HL-60 (cell line): ENCODE measurements at regions not wholly inside any gene's neighbourhood (a gene's known extent, or its start where the extent isn't known, plus 50 kb on each side); places are given as distances from the start of the nearest gene placed in this dataset.

Experiments used
- DNase-seq, 2 experiments: peaks; one replicate each; pipeline ENCODE4 v3.0.0-alpha.2; 2010 to 2020; ENCODE audit warnings: low read depth in 1 of 2, low spot score in 1 of 2
- H3K27ac ChIP-seq: fragments of 250-450 bp; sonication (Bioruptor Pico); replicated peaks from 2 replicates; pipeline ENCODE4 v1.5.1; 2020; ENCODE audit warnings: mild to moderate bottlenecking, moderate library complexity
- H3K27me3 ChIP-seq: fragments of 250-450 bp; sonication (Bioruptor Pico); 2 replicates; pipeline ENCODE4 v1.5.1; 2021; ENCODE audit warnings: mild to moderate bottlenecking, moderate library complexity; ENCODE audit not compliant: insufficient read depth, poor library complexity, severe bottlenecking
- H3K4me3 ChIP-seq: replicated peaks from 2 replicates; pipeline ENCODE4 v1.5.1; 2011; ENCODE audit warnings: mild to moderate bottlenecking, control low read depth, low read length; ENCODE audit not compliant: insufficient read depth
- GABPA ChIP-seq: IDR thresholded peaks from 2 replicates; pipeline ENCODE4 v1.6.1; 2012; ENCODE audit warnings: low read depth
- POLR2AphosphoS5 ChIP-seq: IDR thresholded peaks from 2 replicates; pipeline ENCODE4 v1.6.1; 2012; ENCODE audit warnings: low read depth
- REST ChIP-seq: IDR thresholded peaks from 2 replicates; pipeline ENCODE4 v1.6.1; 2012; ENCODE audit warnings: low read depth; ENCODE audit not compliant: insufficient replicate concordance
- SPI1 ChIP-seq: IDR thresholded peaks from 2 replicates; pipeline ENCODE4 v1.6.1; 2012; ENCODE audit warnings: low read depth, mild to moderate bottlenecking, borderline replicate concordance
- TF ChIP-seq, protein P1 (sequence below): IDR thresholded peaks from one replicate; pipeline ENCODE4 v1.5.1; 2011; ENCODE audit warnings: low read length, control low read depth, inconsistent platforms; ENCODE audit not compliant: insufficient read depth

GRCh38 chr18:42617221-42617620 is 498.3 kb downstream of the RIT2 start:
- Histone ChIP-seq H3K4me3 (no peak overlapping the region), H3K27ac (no peak overlapping the region), H3K27me3 (no peaks in the 10 kb centered on the region)
- TF ChIP-seq GABPA (no peak), REST (no peak), SPI1 (no peak)
- TF ChIP-seq, protein P1, sequence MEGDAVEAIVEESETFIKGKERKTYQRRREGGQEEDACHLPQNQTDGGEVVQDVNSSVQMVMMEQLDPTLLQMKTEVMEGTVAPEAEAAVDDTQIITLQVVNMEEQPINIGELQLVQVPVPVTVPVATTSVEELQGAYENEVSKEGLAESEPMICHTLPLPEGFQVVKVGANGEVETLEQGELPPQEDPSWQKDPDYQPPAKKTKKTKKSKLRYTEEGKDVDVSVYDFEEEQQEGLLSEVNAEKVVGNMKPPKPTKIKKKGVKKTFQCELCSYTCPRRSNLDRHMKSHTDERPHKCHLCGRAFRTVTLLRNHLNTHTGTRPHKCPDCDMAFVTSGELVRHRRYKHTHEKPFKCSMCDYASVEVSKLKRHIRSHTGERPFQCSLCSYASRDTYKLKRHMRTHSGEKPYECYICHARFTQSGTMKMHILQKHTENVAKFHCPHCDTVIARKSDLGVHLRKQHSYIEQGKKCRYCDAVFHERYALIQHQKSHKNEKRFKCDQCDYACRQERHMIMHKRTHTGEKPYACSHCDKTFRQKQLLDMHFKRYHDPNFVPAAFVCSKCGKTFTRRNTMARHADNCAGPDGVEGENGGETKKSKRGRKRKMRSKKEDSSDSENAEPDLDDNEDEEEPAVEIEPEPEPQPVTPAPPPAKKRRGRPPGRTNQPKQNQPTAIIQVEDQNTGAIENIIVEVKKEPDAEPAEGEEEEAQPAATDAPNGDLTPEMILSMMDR: no peak
- no peak for DNase-seq

DNA sequence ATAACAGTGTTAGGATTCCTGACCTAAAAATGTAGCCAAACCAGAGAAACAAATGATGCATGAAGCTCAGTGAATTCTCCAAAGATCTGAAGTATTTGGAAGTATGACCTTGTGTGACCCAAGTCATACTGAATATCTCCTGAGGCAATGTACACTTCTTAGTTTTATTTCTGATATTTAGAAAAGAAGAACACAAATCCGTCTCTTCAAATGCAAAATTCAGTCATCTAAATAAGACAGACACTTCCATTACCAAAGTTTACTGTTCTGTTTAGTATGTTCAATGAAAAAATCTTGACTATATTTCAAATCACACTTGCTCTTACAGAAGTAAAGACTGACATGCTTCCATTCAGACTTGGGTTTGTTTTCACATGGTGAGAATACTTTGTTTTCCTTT is 495.7 kb downstream of the RIT2 start:
- TF ChIP-seq REST (no peak), SPI1 (no peak), GABPA (no peak)
- Histone ChIP-seq H3K4me3 (no peak overlapping the region), H3K27me3 (no peaks in the 10 kb centered on the region), H3K27ac (no peak overlapping the region)
- no peak for DNase-seq

DNA sequence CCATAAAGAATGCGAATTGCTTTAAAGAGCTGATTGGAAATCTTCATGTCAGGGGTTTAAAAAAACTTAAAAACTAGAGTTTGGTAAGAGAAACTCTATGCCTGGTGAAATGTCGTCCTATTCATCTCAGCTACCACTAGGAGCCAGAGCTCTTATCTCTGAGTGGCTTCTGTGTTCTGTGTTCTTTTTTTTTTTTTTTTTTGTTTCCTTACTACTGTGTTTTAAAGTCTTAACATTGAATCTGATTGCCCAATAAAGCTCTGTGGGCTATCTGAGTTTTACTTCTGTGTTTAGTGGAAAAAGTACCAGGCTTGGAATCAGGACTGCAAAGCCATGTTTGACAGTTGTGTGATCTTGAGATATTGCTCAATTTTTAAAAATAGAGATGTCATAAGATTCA is 494.8 kb downstream of the RIT2 start:
- peak; percentile 43 to 74 for DNase-seq
- no peak for TF ChIP-seq SPI1
- TF ChIP-seq, protein P1: peak; percentile 2
- TF ChIP-seq GABPA: no peak
- Histone ChIP-seq H3K4me3 (no peak overlapping the region), H3K27me3 (no peaks in the 10 kb centered on the region), H3K27ac (0 out of 2 replicates have a peak overlapping the region, but pooled peaks have one; percentile 11)

GRCh38 chr18:42623935-42624334 is 491.6 kb downstream of the RIT2 start:
- DNase-seq: no peak
- no peak overlapping the region for H3K27ac ChIP-seq
- H3K4me3 ChIP-seq: no peak overlapping the region
- no peak for TF ChIP-seq POLR2AphosphoS5
- TF ChIP-seq, protein P1: no peak
- no peak for TF ChIP-seq GABPA
- TF ChIP-seq REST: no peak
- no peak for TF ChIP-seq SPI1
- no peaks in the 10 kb centered on the region for H3K27me3 ChIP-seq
